ENCODE measurements at regions not wholly inside any gene's neighbourhood (a gene's known extent, or its start where the extent isn't known, plus 50 kb on each side); places are given as distances from the start of the nearest gene placed in this dataset.

GRCh38 chr22:49035818-49036457, 791.7 kb downstream of the BRD1 start:
- Histone ChIP-seq H3K9me3 (ENCODE audit: control insufficient read depth in 2 of 2, low read length in 2 of 2) (no peaks in the 10 kb centered on the region), H3K27ac (ENCODE audit: low read depth in 2 of 2, low read length in 2 of 2) (no peak overlapping the region), H3K36me3 (ENCODE audit: control insufficient read depth in 2 of 2, insufficient read depth in 2 of 2, low read length in 2 of 2) (no peaks in the 10 kb centered on the region), H3K27me3 (ENCODE audit: control insufficient read depth in 2 of 2, insufficient read depth in 2 of 2, low read length in 2 of 2) (no peaks in the 10 kb centered on the region), H3K4me1 (ENCODE audit: control insufficient read depth in 2 of 2, insufficient read depth in 2 of 2, low read length in 2 of 2) (no peaks in the 10 kb centered on the region), H3K9ac (ENCODE audit: low read depth in 1 of 2, low read length in 2 of 2) (no peak overlapping the region), H3K4me3 (ENCODE audit: low read length in 2 of 2) (no peak overlapping the region)

- Histone ChIP-seq H3K27me3 (ENCODE audit: control insufficient read depth in 2 of 2, insufficient read depth in 2 of 2, low read length in 2 of 2) (no peaks in the 10 kb centered on the region), H3K9ac (ENCODE audit: low read depth in 1 of 2, low read length in 2 of 2) (no peak overlapping the region), H3K4me1 (ENCODE audit: control insufficient read depth in 2 of 2, insufficient read depth in 2 of 2, low read length in 2 of 2) (no peaks in the 10 kb centered on the region), H3K27ac (ENCODE audit: low read depth in 2 of 2, low read length in 2 of 2) (no peak overlapping the region), H3K36me3 (ENCODE audit: control insufficient read depth in 2 of 2, insufficient read depth in 2 of 2, low read length in 2 of 2) (no peaks in the 10 kb centered on the region), H3K9me3 (ENCODE audit: control insufficient read depth in 2 of 2, low read length in 2 of 2) (no peaks in the 10 kb centered on the region), H3K4me3 (ENCODE audit: low read length in 2 of 2) (no peak overlapping the region)
Measured at GRCh38 chr22:49034836-49035817, 792.5 kb downstream of the BRD1 start.

- no peaks in the 10 kb centered on the region for H3K36me3 ChIP-seq (ENCODE audit: control insufficient read depth in 2 of 2, insufficient read depth in 2 of 2, low read length in 2 of 2)
- H3K4me1 ChIP-seq (ENCODE audit: control insufficient read depth in 2 of 2, insufficient read depth in 2 of 2, low read length in 2 of 2), result no peaks in the 10 kb centered on the region
- H3K9me3 ChIP-seq (ENCODE audit: control insufficient read depth in 2 of 2, low read length in 2 of 2), result no peaks in the 10 kb centered on the region
- no peaks in the 10 kb centered on the region for H3K27me3 ChIP-seq (ENCODE audit: control insufficient read depth in 2 of 2, insufficient read depth in 2 of 2, low read length in 2 of 2)
- H3K9ac ChIP-seq (ENCODE audit: low read depth in 1 of 2, low read length in 2 of 2), result no peak overlapping the region
- no peak overlapping the region for H3K27ac ChIP-seq (ENCODE audit: low read depth in 2 of 2, low read length in 2 of 2)
- no peak overlapping the region for H3K4me3 ChIP-seq (ENCODE audit: low read length in 2 of 2)
Measured at GRCh38 chr22:49033616-49034015, 794.1 kb downstream of the BRD1 start.

GRCh38 chr22:49032821-49033220, 794.9 kb downstream of the BRD1 start:
- Histone ChIP-seq H3K9ac (ENCODE audit: low read depth in 1 of 2, low read length in 2 of 2) (no peak overlapping the region), H3K27ac (ENCODE audit: low read depth in 2 of 2, low read length in 2 of 2) (no peak overlapping the region), H3K36me3 (ENCODE audit: control insufficient read depth in 2 of 2, insufficient read depth in 2 of 2, low read length in 2 of 2) (no peaks in the 10 kb centered on the region), H3K4me3 (ENCODE audit: low read length in 2 of 2) (no peak overlapping the region), H3K4me1 (ENCODE audit: control insufficient read depth in 2 of 2, insufficient read depth in 2 of 2, low read length in 2 of 2) (no peaks in the 10 kb centered on the region), H3K27me3 (ENCODE audit: control insufficient read depth in 2 of 2, insufficient read depth in 2 of 2, low read length in 2 of 2) (no peaks in the 10 kb centered on the region), H3K9me3 (ENCODE audit: control insufficient read depth in 2 of 2, low read length in 2 of 2) (no peaks in the 10 kb centered on the region)

- Histone ChIP-seq H3K27ac (ENCODE audit: low read depth in 2 of 2, low read length in 2 of 2) (no peak overlapping the region), H3K9ac (ENCODE audit: low read depth in 1 of 2, low read length in 2 of 2) (no peak overlapping the region)
Measured at GRCh38 chr22:49031746-49032330, 795.8 kb downstream of the BRD1 start.

GRCh38 chr22:49028111-49028510, 799.6 kb downstream of the BRD1 start:
- Histone ChIP-seq H3K9me3 (ENCODE audit: control insufficient read depth in 2 of 2, low read length in 2 of 2) (no peaks in the 10 kb centered on the region), H3K9ac (ENCODE audit: low read depth in 1 of 2, low read length in 2 of 2) (no peak overlapping the region), H3K4me3 (ENCODE audit: low read length in 2 of 2) (no peak overlapping the region), H3K4me1 (ENCODE audit: control insufficient read depth in 2 of 2, insufficient read depth in 2 of 2, low read length in 2 of 2) (no peaks in the 10 kb centered on the region), H3K36me3 (ENCODE audit: control insufficient read depth in 2 of 2, insufficient read depth in 2 of 2, low read length in 2 of 2) (no peaks in the 10 kb centered on the region), H3K27ac (ENCODE audit: low read depth in 2 of 2, low read length in 2 of 2) (no peak overlapping the region), H3K27me3 (ENCODE audit: control insufficient read depth in 2 of 2, insufficient read depth in 2 of 2, low read length in 2 of 2) (no peaks in the 10 kb centered on the region)

More at GRCh38 chr22:49031746-49032330, 795.8 kb downstream of the BRD1 start:
- H3K4me3 ChIP-seq (ENCODE audit: low read length in 2 of 2), result no peak overlapping the region
- H3K27me3 ChIP-seq (ENCODE audit: control insufficient read depth in 2 of 2, insufficient read depth in 2 of 2, low read length in 2 of 2), result no peaks in the 10 kb centered on the region
- no peaks in the 10 kb centered on the region for H3K9me3 ChIP-seq (ENCODE audit: control insufficient read depth in 2 of 2, low read length in 2 of 2)
- no peaks in the 10 kb centered on the region for H3K4me1 ChIP-seq (ENCODE audit: control insufficient read depth in 2 of 2, insufficient read depth in 2 of 2, low read length in 2 of 2)
- no peaks in the 10 kb centered on the region for H3K36me3 ChIP-seq (ENCODE audit: control insufficient read depth in 2 of 2, insufficient read depth in 2 of 2, low read length in 2 of 2)

- H3K36me3 ChIP-seq (ENCODE audit: control insufficient read depth in 2 of 2, insufficient read depth in 2 of 2, low read length in 2 of 2), result no peaks in the 10 kb centered on the region
- no peaks in the 10 kb centered on the region for H3K4me1 ChIP-seq (ENCODE audit: control insufficient read depth in 2 of 2, insufficient read depth in 2 of 2, low read length in 2 of 2)
- H3K9ac ChIP-seq (ENCODE audit: low read depth in 1 of 2, low read length in 2 of 2), result no peak overlapping the region
- H3K9me3 ChIP-seq (ENCODE audit: control insufficient read depth in 2 of 2, low read length in 2 of 2), result no peaks in the 10 kb centered on the region
- H3K4me3 ChIP-seq (ENCODE audit: low read length in 2 of 2), result no peak overlapping the region
- H3K27ac ChIP-seq (ENCODE audit: low read depth in 2 of 2, low read length in 2 of 2), result no peak overlapping the region
- H3K27me3 ChIP-seq (ENCODE audit: control insufficient read depth in 2 of 2, insufficient read depth in 2 of 2, low read length in 2 of 2), result no peaks in the 10 kb centered on the region
Measured at GRCh38 chr22:49027368-49027670, 800.4 kb downstream of the BRD1 start.

GRCh38 chr22:49026494-49027367, 800.9 kb downstream of the BRD1 start:
- Histone ChIP-seq H3K27ac (ENCODE audit: low read depth in 2 of 2, low read length in 2 of 2) (no peak overlapping the region), H3K9me3 (ENCODE audit: control insufficient read depth in 2 of 2, low read length in 2 of 2) (no peaks in the 10 kb centered on the region), H3K36me3 (ENCODE audit: control insufficient read depth in 2 of 2, insufficient read depth in 2 of 2, low read length in 2 of 2) (no peaks in the 10 kb centered on the region), H3K4me1 (ENCODE audit: control insufficient read depth in 2 of 2, insufficient read depth in 2 of 2, low read length in 2 of 2) (no peaks in the 10 kb centered on the region), H3K27me3 (ENCODE audit: control insufficient read depth in 2 of 2, insufficient read depth in 2 of 2, low read length in 2 of 2) (no peaks in the 10 kb centered on the region), H3K4me3 (ENCODE audit: low read length in 2 of 2) (no peak overlapping the region), H3K9ac (ENCODE audit: low read depth in 1 of 2, low read length in 2 of 2) (no peak overlapping the region)

GRCh38 chr22:49025791-49026493, 801.7 kb downstream of the BRD1 start:
- Histone ChIP-seq H3K27me3 (ENCODE audit: control insufficient read depth in 2 of 2, insufficient read depth in 2 of 2, low read length in 2 of 2) (no peaks in the 10 kb centered on the region), H3K9ac (ENCODE audit: low read depth in 1 of 2, low read length in 2 of 2) (no peak overlapping the region), H3K36me3 (ENCODE audit: control insufficient read depth in 2 of 2, insufficient read depth in 2 of 2, low read length in 2 of 2) (no peaks in the 10 kb centered on the region), H3K4me1 (ENCODE audit: control insufficient read depth in 2 of 2, insufficient read depth in 2 of 2, low read length in 2 of 2) (no peaks in the 10 kb centered on the region), H3K9me3 (ENCODE audit: control insufficient read depth in 2 of 2, low read length in 2 of 2) (no peaks in the 10 kb centered on the region), H3K27ac (ENCODE audit: low read depth in 2 of 2, low read length in 2 of 2) (no peak overlapping the region), H3K4me3 (ENCODE audit: low read length in 2 of 2) (no peak overlapping the region)
